Cardiac muscle cell (in vitro differentiated cells and primary cell): ENCODE measurements at regions not wholly inside any gene's neighbourhood (a gene's known extent, or its start where the extent isn't known, plus 50 kb on each side); places are given as distances from the start of the nearest gene placed in this dataset.

Source experiments
- DNase-seq, 2 donors: peaks; one replicate each; pipeline versions ENCODE4 v3.0.0 to v3.0.0-alpha.2; 2010 to 2017; ENCODE audit warnings: low read depth in 1 of 2, low spot score in 1 of 2
- H3K27ac ChIP-seq: fragments of 200-600 bp; sonication (generic); 2 replicates; pipeline ENCODE4 v1.5.1; 2016
- H3K27me3 ChIP-seq: fragments of 200-600 bp; sonication (generic); 2 replicates; pipeline ENCODE4 v1.6.0; 2016; ENCODE audit warnings: control low read depth
- H3K36me3 ChIP-seq: fragments of 200-600 bp; sonication (generic); 2 replicates; pipeline ENCODE4 v1.5.1; 2016; ENCODE audit warnings: control low read depth
- H3K4me1 ChIP-seq: fragments of 200-600 bp; sonication (generic); 2 replicates; pipeline ENCODE4 v1.8.1; 2017; ENCODE audit warnings: low read depth, mild to moderate bottlenecking, mixed run types
- H3K4me3 ChIP-seq: fragments of 200-600 bp; sonication (generic); 2 replicates; pipeline ENCODE4 v1.5.1; 2016; ENCODE audit warnings: mild to moderate bottlenecking
- H3K9me3 ChIP-seq: fragments of 200-600 bp; sonication (generic); 2 replicates; pipeline ENCODE4 v1.5.1; 2017; ENCODE audit warnings: low read depth, mild to moderate bottlenecking, control low read depth
- TF ChIP-seq, protein P1 (sequence below): IDR thresholded peaks from 2 replicates; pipeline ENCODE4 v1.5.1; 2012; ENCODE audit warnings: low read depth, mild to moderate bottlenecking, low read length

GRCh38 chr12:47551426-47551851 lies 154.4 kb downstream of the RPAP3 start:
- TF ChIP-seq, protein P1, sequence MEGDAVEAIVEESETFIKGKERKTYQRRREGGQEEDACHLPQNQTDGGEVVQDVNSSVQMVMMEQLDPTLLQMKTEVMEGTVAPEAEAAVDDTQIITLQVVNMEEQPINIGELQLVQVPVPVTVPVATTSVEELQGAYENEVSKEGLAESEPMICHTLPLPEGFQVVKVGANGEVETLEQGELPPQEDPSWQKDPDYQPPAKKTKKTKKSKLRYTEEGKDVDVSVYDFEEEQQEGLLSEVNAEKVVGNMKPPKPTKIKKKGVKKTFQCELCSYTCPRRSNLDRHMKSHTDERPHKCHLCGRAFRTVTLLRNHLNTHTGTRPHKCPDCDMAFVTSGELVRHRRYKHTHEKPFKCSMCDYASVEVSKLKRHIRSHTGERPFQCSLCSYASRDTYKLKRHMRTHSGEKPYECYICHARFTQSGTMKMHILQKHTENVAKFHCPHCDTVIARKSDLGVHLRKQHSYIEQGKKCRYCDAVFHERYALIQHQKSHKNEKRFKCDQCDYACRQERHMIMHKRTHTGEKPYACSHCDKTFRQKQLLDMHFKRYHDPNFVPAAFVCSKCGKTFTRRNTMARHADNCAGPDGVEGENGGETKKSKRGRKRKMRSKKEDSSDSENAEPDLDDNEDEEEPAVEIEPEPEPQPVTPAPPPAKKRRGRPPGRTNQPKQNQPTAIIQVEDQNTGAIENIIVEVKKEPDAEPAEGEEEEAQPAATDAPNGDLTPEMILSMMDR: no peak
- H3K27me3 ChIP-seq: no peaks in the 10 kb centered on the region
- H3K36me3 ChIP-seq: no peaks in the 10 kb centered on the region
- H3K4me1 ChIP-seq: no peaks in the 10 kb centered on the region
- H3K27ac ChIP-seq: no peak overlapping the region
- DNase-seq: peak in 1 of 2 donors; percentile 42
- no peak overlapping the region for H3K4me3 ChIP-seq
- H3K9me3 ChIP-seq: no peaks in the 10 kb centered on the region

DNA sequence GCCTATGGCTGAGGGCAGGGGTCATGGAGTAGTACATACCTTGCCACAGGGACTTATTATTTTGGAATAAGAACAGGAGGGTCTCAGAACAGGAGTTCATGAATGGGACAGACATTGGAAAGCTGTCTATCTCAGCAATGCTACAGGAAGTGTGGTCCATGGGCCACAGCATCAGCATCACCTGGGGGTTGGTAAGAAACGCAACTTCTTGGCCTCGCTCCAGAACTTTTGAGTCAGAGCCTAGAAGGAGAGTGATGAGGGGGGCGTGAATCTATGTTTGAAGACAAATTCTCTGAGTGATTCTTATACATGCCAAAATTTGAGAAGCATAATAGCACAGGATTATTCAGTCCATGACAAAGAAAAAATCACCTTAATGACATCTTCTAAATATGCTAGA lies 156.6 kb downstream of the RPAP3 start:
- DNase-seq: peak in 1 of 2 donors; percentile 7
- no peaks in the 10 kb centered on the region for H3K4me1 ChIP-seq
- TF ChIP-seq, protein P1: no peak

GRCh38 chr12:47548401-47548800 lies 157.4 kb downstream of the RPAP3 start:
- Histone ChIP-seq H3K4me3 (no peak overlapping the region), H3K27ac (no peak overlapping the region), H3K36me3 (no peaks in the 10 kb centered on the region), H3K4me1 (no peaks in the 10 kb centered on the region), H3K27me3 (no peaks in the 10 kb centered on the region), H3K9me3 (no peaks in the 10 kb centered on the region)
- TF ChIP-seq, protein P1: no peak
- DNase-seq: no peak

More for the DNA sequence above, 156.6 kb downstream of the RPAP3 start:
- no peaks in the 10 kb centered on the region for H3K9me3 ChIP-seq
- no peaks in the 10 kb centered on the region for H3K36me3 ChIP-seq
- H3K27ac ChIP-seq: no peak overlapping the region
- H3K27me3 ChIP-seq: no peaks in the 10 kb centered on the region
- no peak overlapping the region for H3K4me3 ChIP-seq

DNA sequence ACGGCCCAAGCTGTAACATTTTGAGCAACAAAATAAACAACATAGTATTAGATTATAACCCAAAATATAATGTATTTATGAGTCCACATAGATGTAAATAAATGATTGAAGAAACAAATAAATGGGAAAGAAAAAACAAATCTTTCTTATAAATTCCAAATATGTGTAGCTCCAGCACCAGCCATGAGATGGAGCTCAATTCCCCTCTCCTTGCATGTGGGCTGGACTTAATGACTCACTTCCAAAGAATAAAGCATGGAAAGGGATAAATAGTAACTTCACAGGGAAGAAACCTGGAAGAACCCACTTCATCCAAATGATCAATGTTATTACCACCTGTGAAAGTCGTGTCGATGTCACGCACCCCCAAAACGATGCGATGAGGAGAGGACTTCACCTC lies 158.8 kb downstream of the RPAP3 start:
- Histone ChIP-seq H3K9me3 (no peaks in the 10 kb centered on the region), H3K4me3 (no peak overlapping the region), H3K36me3 (no peaks in the 10 kb centered on the region), H3K27ac (no peak overlapping the region), H3K4me1 (no peaks in the 10 kb centered on the region), H3K27me3 (no peaks in the 10 kb centered on the region)
- TF ChIP-seq, protein P1: peak; percentile 54
- DNase-seq: peak in 1 of 2 donors; percentile 59

DNA sequence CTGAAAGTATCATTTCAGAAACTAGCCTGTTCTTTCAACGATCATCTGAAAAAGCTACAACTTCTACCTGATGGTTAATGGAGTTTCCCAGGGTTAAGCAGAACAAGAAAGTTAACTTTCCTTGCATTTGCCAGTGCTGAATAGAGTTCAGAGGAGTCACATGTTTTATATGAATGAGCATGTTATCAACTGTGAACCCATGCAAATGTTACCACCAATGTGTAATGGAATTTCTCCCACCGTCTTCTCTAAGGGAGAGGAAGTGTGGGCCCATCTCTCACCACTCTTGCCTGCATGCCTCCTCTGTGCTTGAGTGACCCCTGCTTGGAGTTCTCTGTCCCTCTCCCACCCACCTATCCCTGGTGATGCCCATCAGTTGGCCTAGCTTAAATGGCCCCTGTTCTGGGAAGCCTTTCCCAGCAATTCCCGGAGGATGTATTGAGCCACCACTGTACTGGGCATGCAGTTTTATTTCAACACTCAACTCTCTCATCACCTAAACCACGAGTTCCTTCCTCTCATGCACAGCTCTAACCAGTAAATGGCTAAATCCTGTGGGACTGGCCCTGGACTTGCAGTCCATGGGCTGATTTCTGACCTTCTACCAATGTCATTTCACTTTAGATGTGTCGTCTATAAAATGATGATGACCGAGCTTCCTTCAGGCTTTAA lies 159.8 kb downstream of the RPAP3 start:
- no peaks in the 10 kb centered on the region for H3K4me1 ChIP-seq
- H3K9me3 ChIP-seq: no peaks in the 10 kb centered on the region
- DNase-seq: peak in 1 of 2 donors; percentile 52
- no peaks in the 10 kb centered on the region for H3K36me3 ChIP-seq
- TF ChIP-seq, protein P1: no peak
- no peaks in the 10 kb centered on the region for H3K27me3 ChIP-seq
- no peak overlapping the region for H3K27ac ChIP-seq
- H3K4me3 ChIP-seq: no peak overlapping the region

DNA sequence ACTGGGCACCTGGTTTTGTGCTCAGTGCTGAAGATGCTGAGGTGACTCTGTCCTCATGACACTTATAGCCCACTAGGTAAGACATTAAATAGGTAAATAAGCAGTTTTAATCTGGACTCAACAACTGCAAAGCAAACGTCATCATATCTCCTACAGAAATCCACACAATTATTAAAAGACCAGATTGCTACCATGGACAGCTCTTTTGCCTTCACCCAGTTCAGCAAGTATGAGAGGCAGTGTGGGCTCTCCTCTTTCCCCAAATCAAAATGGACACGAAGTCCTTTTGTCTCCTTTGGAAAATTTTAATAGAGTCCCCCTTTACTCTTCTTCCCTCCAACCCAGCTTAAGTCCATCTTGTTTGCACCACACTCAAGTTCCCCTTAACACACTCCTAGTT lies 171.1 kb downstream of the RPAP3 start:
- Histone ChIP-seq H3K9me3 (no peaks in the 10 kb centered on the region), H3K27me3 (no peaks in the 10 kb centered on the region), H3K4me1 (no peaks in the 10 kb centered on the region), H3K27ac (no peak overlapping the region), H3K4me3 (no peak overlapping the region), H3K36me3 (no peaks in the 10 kb centered on the region)
- DNase-seq: peak; percentile 33 to 54
- TF ChIP-seq, protein P1: no peak
